Aorta (tissue), 5 donors: ENCODE measurements at regions not wholly inside any gene's neighbourhood (a gene's known extent, or its start where the extent isn't known, plus 50 kb on each side); places are given as distances from the start of the nearest gene placed in this dataset.

Experiments used
- ATAC-seq: fragments of 200-7000 bp; cut with Tn5 transposase; one replicate; pipeline ENCODE4 v1.9.1; 2022; ENCODE audit warnings: moderate library complexity; ENCODE audit not compliant: low FRiP score
- DNase-seq, 2 donors: peaks; one replicate each; pipeline ENCODE4 v3.0.0-alpha.2; 2020
- H3K27ac ChIP-seq, 2 donors: one replicate each; pipeline ENCODE4 v1.5.1; 2013; ENCODE audit warnings: low read length in 2 of 2, mild to moderate bottlenecking in 2 of 2, moderate library complexity in 2 of 2, control low read depth in 1 of 2, inconsistent platforms in 1 of 2, low read depth in 1 of 2
- H3K27me3 ChIP-seq, 2 donors: one replicate each; pipeline ENCODE4 v1.6.1; 2013; ENCODE audit warnings: control low read depth in 1 of 2, low read length in 1 of 2, mild to moderate bottlenecking in 1 of 2, moderate library complexity in 1 of 2; ENCODE audit not compliant: insufficient read depth in 2 of 2, control insufficient read depth in 1 of 2
- H3K36me3 ChIP-seq, 2 donors: one replicate each; pipeline ENCODE4 v1.6.1; 2013; ENCODE audit warnings: control low read depth in 1 of 2, low read length in 1 of 2, mild to moderate bottlenecking in 1 of 2; ENCODE audit not compliant: insufficient read depth in 2 of 2, control insufficient read depth in 1 of 2
- H3K4me1 ChIP-seq, 2 donors: one replicate each; pipeline ENCODE4 v1.6.1; 2013; ENCODE audit warnings: low read length in 2 of 2, control low read depth in 1 of 2, mild to moderate bottlenecking in 1 of 2, moderate library complexity in 1 of 2; ENCODE audit not compliant: insufficient read depth in 2 of 2, control insufficient read depth in 1 of 2
- H3K4me3 ChIP-seq, 2 donors: one replicate each; pipeline ENCODE4 v1.5.1; 2013; ENCODE audit warnings: low read length in 2 of 2, control low read depth in 1 of 2, mild to moderate bottlenecking in 1 of 2
- H3K9me3 ChIP-seq: one replicate; pipeline ENCODE4 v1.6.1; 2013; ENCODE audit warnings: mild to moderate bottlenecking, low read length; ENCODE audit not compliant: control insufficient read depth
- WGBS, 2 donors: extraction: QIAGEN DNeasy Blood & Tissue Kit; methylation state at CpG; one replicate each; pipeline ENCODE4 v1.1.7; 2013; 5-methylcytosine and 5-hydroxymethylcytosine counted together
- intact Hi-C, 2 donors: fragments of 100-400 bp; cut with DNase I; formaldehyde crosslinking; loops; one replicate each; pipeline versions ENCODE4 v1.14.2 to v1.15.0; 2022
- donor health status: healthy with polysubstance abuse.
- donor health status: Bipolar disorder and iron deficiency.
- donor health status: DM: no; HTN: no; CAD: no.
- donor health status: DM: no; HTN: no; CAD: no.
- donor health status: DM: yes; HTN: yes; CAD: no.

- no peak overlapping the region for H3K4me3 ChIP-seq
- no peak for DNase-seq
- intact Hi-C loops, result no loop called here
- no peaks in the 10 kb centered on the region for H3K9me3 ChIP-seq
- no peaks in the 10 kb centered on the region for H3K36me3 ChIP-seq
- WGBS, 2 donors, result 94 to 98% methylated on average over 4 of the region's 4 CpGs
- H3K27me3 ChIP-seq, result no peaks in the 10 kb centered on the region
- no peak overlapping the region for H3K27ac ChIP-seq
- H3K4me1 ChIP-seq, result no peaks in the 10 kb centered on the region
- ATAC-seq, result no peak
Observed at GRCh38 chr3:31253782-31254181, 278.9 kb upstream of the STT3B start.

- Histone ChIP-seq H3K4me3 (no peak overlapping the region), H3K36me3 (no peaks in the 10 kb centered on the region), H3K27me3 (no peaks in the 10 kb centered on the region), H3K9me3 (peaks cover 2% of the 10 kb centered on the region), H3K27ac (no peak overlapping the region), H3K4me1 (no peaks in the 10 kb centered on the region)
- intact Hi-C loops, result no loop called here
- no peak for ATAC-seq
- 78 to 84% methylated on average over 3 of the region's 3 CpGs for WGBS, 2 donors
- DNase-seq, result no peak
Observed at GRCh38 chr3:31254483-31254882, 278.2 kb upstream of the STT3B start.

- ATAC-seq (no peak), DNase-seq (no peak)
- Histone ChIP-seq H3K4me1 (no peaks in the 10 kb centered on the region), H3K27me3 (no peaks in the 10 kb centered on the region), H3K4me3 (no peak overlapping the region), H3K27ac (no peak overlapping the region), H3K36me3 (no peaks in the 10 kb centered on the region), H3K9me3 (peaks cover 2% of the 10 kb centered on the region)
- WGBS, 2 donors, result 65 to 70% methylated on average over 2 of the region's 2 CpGs
- intact Hi-C loops, result no loop called here
Observed at GRCh38 chr3:31255007-31255581, 277.6 kb upstream of the STT3B start.

GRCh38 chr3:31262201-31262600 lies 270.5 kb upstream of the STT3B start:
- DNase-seq, result no peak
- H3K27me3 ChIP-seq, result no peaks in the 10 kb centered on the region
- 56 to 69% methylated on average over 2 of the region's 2 CpGs for WGBS, 2 donors
- H3K27ac ChIP-seq, result no peak overlapping the region
- no peaks in the 10 kb centered on the region for H3K36me3 ChIP-seq
- H3K4me3 ChIP-seq, result no peak overlapping the region
- peaks cover 2% of the 10 kb centered on the region for H3K9me3 ChIP-seq
- intact Hi-C loops, result no loop called here
- ATAC-seq, result no peak
- H3K4me1 ChIP-seq, result peaks cover 0 to 2% of the 10 kb centered on the region in 2 donors

- no peak overlapping the region for H3K4me3 ChIP-seq
- no peaks in the 10 kb centered on the region for H3K36me3 ChIP-seq
- 51 to 55% methylated on average over 1 of the region's 1 CpG for WGBS, 2 donors
- intact Hi-C loops, result no loop called here
- H3K27ac ChIP-seq, result no peak overlapping the region
- no peak for ATAC-seq
- peaks cover 0 to 2% of the 10 kb centered on the region in 2 donors for H3K4me1 ChIP-seq
- DNase-seq, result no peak
- H3K27me3 ChIP-seq, result no peaks in the 10 kb centered on the region
- H3K9me3 ChIP-seq, result peaks cover 2% of the 10 kb centered on the region
Observed at GRCh38 chr3:31263897-31264296, 268.8 kb upstream of the STT3B start.

GRCh38 chr3:31265646-31266428 lies 266.9 kb upstream of the STT3B start:
- DNase-seq, result no peak
- no peaks in the 10 kb centered on the region for H3K36me3 ChIP-seq
- H3K27me3 ChIP-seq, result no peaks in the 10 kb centered on the region
- H3K4me3 ChIP-seq, result no peak overlapping the region
- WGBS, 2 donors, result 89 to 91% methylated on average over 5 of the region's 5 CpGs
- no peak overlapping the region for H3K27ac ChIP-seq
- H3K9me3 ChIP-seq, result no peaks in the 10 kb centered on the region
- H3K4me1 ChIP-seq, result peaks cover 0 to 2% of the 10 kb centered on the region in 2 donors
- intact Hi-C loops, result no loop called here
- ATAC-seq, result no peak

- Histone ChIP-seq H3K4me3 (no peak overlapping the region), H3K9me3 (no peaks in the 10 kb centered on the region), H3K27ac (no peak overlapping the region), H3K27me3 (no peaks in the 10 kb centered on the region), H3K36me3 (no peaks in the 10 kb centered on the region), H3K4me1 (no peaks in the 10 kb centered on the region)
- DNase-seq (no peak), ATAC-seq (no peak)
- WGBS, 2 donors, result 86 to 91% methylated on average over 7 of the region's 7 CpGs
- intact Hi-C loops, result no loop called here
Observed at GRCh38 chr3:31268868-31269267, 263.9 kb upstream of the STT3B start.

GRCh38 chr3:31270010-31270409 lies 262.7 kb upstream of the STT3B start:
- Histone ChIP-seq H3K9me3 (no peaks in the 10 kb centered on the region), H3K4me1 (peaks cover 0 to 6% of the 10 kb centered on the region in 2 donors), H3K4me3 (no peak overlapping the region), H3K27ac (no peak overlapping the region), H3K36me3 (no peaks in the 10 kb centered on the region), H3K27me3 (no peaks in the 10 kb centered on the region)
- intact Hi-C loops, result loop anchor here in 1 of 2 donors (10.0 kb wide), 1 partner anchor 75 kb away; no protein-coding TSS in a partner anchor
- ATAC-seq (no peak), DNase-seq (no peak)
